ENCODE measurements at regions not wholly inside any gene's neighbourhood (a gene's known extent, or its start where the extent isn't known, plus 50 kb on each side); places are given as distances from the start of the nearest gene placed in this dataset.

- TF ChIP-seq EZH2phosphoT487 (IDR thresholded peaks at IDR 0.05; ENCODE audit: borderline replicate concordance, low read length), result no peak
- TF ChIP-seq CTCF (IDR thresholded peaks at IDR 0.05; ENCODE audit: low read depth, low read length, poor library complexity, severe bottlenecking), result no peak
Observed at GRCh38 chr5:121445511-121445910, 406.2 kb upstream of the FTMT start.
